GM12891 (cell line): ENCODE measurements at regions not wholly inside any gene's neighbourhood (a gene's known extent, or its start where the extent isn't known, plus 50 kb on each side); places are given as distances from the start of the nearest gene placed in this dataset.

ENCODE experiments used
- POLR2A ChIP-seq: IDR thresholded peaks from 2 replicates; pipeline ENCODE4 v1.6.1; 2011; ENCODE audit warnings: low read depth, low read length, control low read depth
- POLR2AphosphoS5 ChIP-seq: IDR thresholded peaks from 2 replicates; pipeline ENCODE4 v1.6.1; 2011; ENCODE audit warnings: low read depth, low read length, control low read depth
- POU2F2 ChIP-seq: IDR thresholded peaks from 2 replicates; pipeline ENCODE4 v1.6.1; 2011; ENCODE audit warnings: low read depth, mild to moderate bottlenecking, control low read depth, low read length, moderate library complexity
- SPI1 ChIP-seq: IDR thresholded peaks from 2 replicates; pipeline ENCODE4 v1.6.1; 2011; ENCODE audit warnings: low read depth, low read length, control low read depth
- TAF1 ChIP-seq: IDR thresholded peaks from 2 replicates; pipeline ENCODE4 v1.6.1; 2011; ENCODE audit warnings: low read depth, low read length, control low read depth

- no peak for TF ChIP-seq TAF1
- no peak for TF ChIP-seq POLR2A
- no peak for TF ChIP-seq POU2F2
- TF ChIP-seq POLR2AphosphoS5: no peak
- TF ChIP-seq SPI1: no peak
These were observed 54.5 kb upstream of the BCOR start for GRCh38 chrX:40152173-40152711.
